Fibroblast of lung (primary cell): ENCODE measurements at regions not wholly inside any gene's neighbourhood (a gene's known extent, or its start where the extent isn't known, plus 50 kb on each side); places are given as distances from the start of the nearest gene placed in this dataset.
A peak's percentile ranks its signal among the peaks of the same experiment; 100 is the strongest.
"Not testable (repeated sequence)": the region's sequence is repeated elsewhere in the genome, so short reads cannot be mapped to it uniquely, and the experiment has no call there.

Experiments used
- DNase-seq, 2 donors: peaks; one replicate each; pipeline versions ENCODE4 v3.0.0 to v3.0.0-alpha.2; 2010; ENCODE audit warnings: low read depth in 2 of 2
- H2AFZ ChIP-seq: 2 replicates; pipeline ENCODE4 v1.5.1; 2012; ENCODE audit warnings: low read length, control low read depth, inconsistent platforms
- H3K27ac ChIP-seq: 2 replicates; pipeline ENCODE4 v1.5.1; 2011; ENCODE audit warnings: low read length, control low read depth; ENCODE audit not compliant: insufficient read depth
- H3K27me3 ChIP-seq: 2 replicates; pipeline ENCODE4 v1.5.1; 2011; ENCODE audit warnings: mild to moderate bottlenecking, low read length; ENCODE audit not compliant: control insufficient read depth, insufficient read depth
- H3K36me3 ChIP-seq: 2 replicates; pipeline ENCODE4 v1.5.1; 2011; ENCODE audit warnings: low read length; ENCODE audit not compliant: control insufficient read depth, insufficient read depth
- H3K4me1 ChIP-seq: 2 replicates; pipeline ENCODE4 v1.5.1; 2011; ENCODE audit warnings: low read length; ENCODE audit not compliant: control insufficient read depth, insufficient read depth; ENCODE audit errors: extremely low read depth
- H3K4me2 ChIP-seq: 2 replicates; pipeline ENCODE4 v1.5.1; 2011; ENCODE audit warnings: low read length, control low read depth; ENCODE audit not compliant: insufficient read depth; ENCODE audit errors: extremely low read depth
- H3K4me3 ChIP-seq, 4 experiments: fragments of 200-600 bp in 1 of 4; sonication (generic) in 1 of 4; replicated peaks in 1 of 4; 2 replicates each; pipeline ENCODE4 v1.5.1; 2011 to 2016; ENCODE audit warnings: low read length in 4 of 4, low read depth in 3 of 4, mild to moderate bottlenecking in 3 of 4, control low read depth in 2 of 4, inconsistent platforms in 1 of 4, mixed read lengths in 1 of 4; ENCODE audit not compliant: insufficient read depth in 1 of 4; ENCODE audit errors: control extremely low read depth in 1 of 4
- H3K79me2 ChIP-seq: 2 replicates; pipeline ENCODE4 v1.5.1; 2012; ENCODE audit warnings: mild to moderate bottlenecking, low read length, inconsistent platforms; ENCODE audit not compliant: control insufficient read depth, insufficient read depth
- H3K9ac ChIP-seq: 2 replicates; pipeline ENCODE4 v1.5.1; 2011; ENCODE audit warnings: mild to moderate bottlenecking, low read length, control low read depth; ENCODE audit not compliant: insufficient read depth
- H3K9me3 ChIP-seq: 2 replicates; pipeline ENCODE4 v1.5.1; 2012; ENCODE audit warnings: low read depth, low read length; ENCODE audit not compliant: control insufficient read depth, insufficient read depth
- H4K20me1 ChIP-seq: 2 replicates; pipeline ENCODE4 v1.5.1; 2011; ENCODE audit warnings: low read length; ENCODE audit not compliant: control insufficient read depth, insufficient read depth; ENCODE audit errors: extremely low read depth
- CTCF ChIP-seq, 2 donors: IDR thresholded peaks in 1 of 2; conservative IDR thresholded peaks in 1 of 2; 1 replicate in 1 of 2; 2 replicates in 1 of 2; pipeline ENCODE4 v1.5.1; 2011 to 2012; ENCODE audit warnings: low read length in 2 of 2, control low read depth in 1 of 2, inconsistent platforms in 1 of 2, low read depth in 1 of 2, mild to moderate bottlenecking in 1 of 2
- EZH2 ChIP-seq: IDR thresholded peaks from 2 replicates; pipeline ENCODE4 v1.5.1; 2012; ENCODE audit warnings: low read length, control low read depth, mild to moderate bottlenecking; ENCODE audit errors: missing control alignments

- Histone ChIP-seq H2AFZ (no peak overlapping the region), H3K4me3 (no peak overlapping the region)
- DNase-seq = no peak
Measured at GRCh38 chr3:154872074-154872473, 208.0 kb upstream of the MME start.

GRCh38 chr3:154864947-154865346 lies 215.2 kb upstream of the MME start:
- peak in 1 of 2 donors; percentile 62 for DNase-seq
- Histone ChIP-seq H3K4me2 (no peak overlapping the region), H3K9ac (no peak overlapping the region), H3K4me3 (no peak overlapping the region), H3K4me1 (no peaks in the 10 kb centered on the region), H3K27ac (no peak overlapping the region), H4K20me1 (no peaks in the 10 kb centered on the region), H3K27me3 (no peaks in the 10 kb centered on the region), H3K79me2 (no peaks in the 10 kb centered on the region), H2AFZ (no peak overlapping the region), H3K9me3 (no peaks in the 10 kb centered on the region), H3K36me3 (no peaks in the 10 kb centered on the region)
- TF ChIP-seq EZH2 (no peak), CTCF (conservative IDR thresholded peaks at IDR 0.05 in 1 of 2, IDR thresholded peaks at IDR 0.05 in 1 of 2; ENCODE audit: low read depth in 1 of 2, low read length in 2 of 2) (no peak)

More at GRCh38 chr3:154872074-154872473, 208.0 kb upstream of the MME start:
- Histone ChIP-seq H3K9me3 (no peaks in the 10 kb centered on the region), H3K27me3 (no peaks in the 10 kb centered on the region), H3K27ac (no peak overlapping the region), H3K4me2 (no peak overlapping the region), H3K4me1 (no peaks in the 10 kb centered on the region), H3K36me3 (no peaks in the 10 kb centered on the region), H3K9ac (no peak overlapping the region), H4K20me1 (no peaks in the 10 kb centered on the region), H3K79me2 (no peaks in the 10 kb centered on the region)
- TF ChIP-seq CTCF (conservative IDR thresholded peaks at IDR 0.05 in 1 of 2, IDR thresholded peaks at IDR 0.05 in 1 of 2; ENCODE audit: low read depth in 1 of 2, low read length in 2 of 2) = no peak
- TF ChIP-seq EZH2 = no peak

GRCh38 chr3:154862265-154862664 lies 217.9 kb upstream of the MME start:
- no peaks in the 10 kb centered on the region for H3K79me2 ChIP-seq
- no peaks in the 10 kb centered on the region for H3K4me1 ChIP-seq
- H3K4me2 ChIP-seq = peak overlapping the region; percentile 16
- H3K9me3 ChIP-seq = no peaks in the 10 kb centered on the region
- H4K20me1 ChIP-seq = no peaks in the 10 kb centered on the region
- peak; percentile 40 to 66 for DNase-seq
- no peak for TF ChIP-seq CTCF (conservative IDR thresholded peaks at IDR 0.05 in 1 of 2, IDR thresholded peaks at IDR 0.05 in 1 of 2; ENCODE audit: low read depth in 1 of 2, low read length in 2 of 2)
- no peak for TF ChIP-seq EZH2
- no peaks in the 10 kb centered on the region for H3K36me3 ChIP-seq
- H3K27me3 ChIP-seq = no peaks in the 10 kb centered on the region
- no peak overlapping the region for H3K4me3 ChIP-seq
- no peak overlapping the region for H2AFZ ChIP-seq
- no peak overlapping the region for H3K9ac ChIP-seq
- no peak overlapping the region for H3K27ac ChIP-seq

- H3K27me3 ChIP-seq, H3K9me3 ChIP-seq, H3K36me3 ChIP-seq, DNase-seq, H2AFZ ChIP-seq, H4K20me1 ChIP-seq, H3K9ac ChIP-seq, H3K4me2 ChIP-seq, H3K4me3 ChIP-seq, H3K27ac ChIP-seq, H3K4me1 ChIP-seq, H3K79me2 ChIP-seq: not testable (repeated sequence)
Measured at GRCh38 chr3:154852998-154853397, 227.1 kb upstream of the MME start.
